ENCODE measurements at regions not wholly inside any gene's neighbourhood (a gene's known extent, or its start where the extent isn't known, plus 50 kb on each side); places are given as distances from the start of the nearest gene placed in this dataset.

- ATAC-seq: no peak
- H3K4me1 ChIP-seq: no peaks in the 10 kb centered on the region
- TF ChIP-seq CTCF (IDR thresholded peaks at IDR 0.05) (no peak), POLR2A (IDR thresholded peaks at IDR 0.05) (no peak)
- no peaks in the 10 kb centered on the region for H3K36me3 ChIP-seq
- intact Hi-C loops (cut with DNase I): no loop called here
- no peak overlapping the region for H3K27ac ChIP-seq
- no peaks in the 10 kb centered on the region for H3K27me3 ChIP-seq
- no peak for DNase-seq
- no peak overlapping the region for H3K4me3 ChIP-seq
- no peaks in the 10 kb centered on the region for H3K9me3 ChIP-seq
These were observed 450.5 kb upstream of the PTPRD start for GRCh38 chr9:11063263-11063662.

- H3K9me3 ChIP-seq: no peaks in the 10 kb centered on the region
These were observed 452.1 kb upstream of the PTPRD start for GRCh38 chr9:11064909-11065308.

GRCh38 chr9:11072176-11072575 is 459.4 kb upstream of the PTPRD start:
- ATAC-seq: no peak
- 0 to 3% (median 1%) methylated on average over 1 of the region's 1 CpG for WGBS, 4 donors
- no peak for TF ChIP-seq POLR2A (IDR thresholded peaks at IDR 0.05)
- TF ChIP-seq CTCF (IDR thresholded peaks at IDR 0.05): no peak
- Histone ChIP-seq H3K9me3 (peaks cover 0 to 3% (median 0%) of the 10 kb centered on the region in 12 donors), H3K4me3 (no peak overlapping the region), H3K27ac (no peak overlapping the region), H3K36me3 (no peaks in the 10 kb centered on the region), H3K4me1 (no peaks in the 10 kb centered on the region), H3K27me3 (no peaks in the 10 kb centered on the region)
- no peak for DNase-seq
- intact Hi-C loops (cut with DNase I): no loop called here

More at GRCh38 chr9:11064909-11065308, 452.1 kb upstream of the PTPRD start:
- ATAC-seq: no peak
- Histone ChIP-seq H3K4me1 (no peaks in the 10 kb centered on the region), H3K27ac (no peak overlapping the region), H3K27me3 (no peaks in the 10 kb centered on the region), H3K36me3 (no peaks in the 10 kb centered on the region), H3K4me3 (no peak overlapping the region)
- intact Hi-C loops (cut with DNase I): no loop called here
- no peak for DNase-seq
- no peak for TF ChIP-seq POLR2A (IDR thresholded peaks at IDR 0.05)
- TF ChIP-seq CTCF (IDR thresholded peaks at IDR 0.05): no peak
- WGBS, 4 donors: 79 to 84% (median 81%) methylated on average over 9 of the region's 9 CpGs

- ATAC-seq: no peak
- intact Hi-C loops (cut with DNase I): no loop called here
- H3K4me3 ChIP-seq: no peak overlapping the region
- WGBS, 4 donors: 84 to 92% (median 88%) methylated on average over 2 of the region's 2 CpGs
- no peak for DNase-seq
- no peak for TF ChIP-seq POLR2A (IDR thresholded peaks at IDR 0.05)
- no peak for TF ChIP-seq CTCF (IDR thresholded peaks at IDR 0.05)
- no peaks in the 10 kb centered on the region for H3K9me3 ChIP-seq
- H3K27ac ChIP-seq: no peak overlapping the region
- H3K36me3 ChIP-seq: no peaks in the 10 kb centered on the region
- no peaks in the 10 kb centered on the region for H3K27me3 ChIP-seq
- no peaks in the 10 kb centered on the region for H3K4me1 ChIP-seq
These were observed 473.8 kb upstream of the PTPRD start for GRCh38 chr9:11086561-11086960.

Measured in heart left ventricle (tissue), 16 donors.